Epithelial cell of esophagus (primary cell): ENCODE measurements at regions not wholly inside any gene's neighbourhood (a gene's known extent, or its start where the extent isn't known, plus 50 kb on each side); places are given as distances from the start of the nearest gene placed in this dataset.

Source experiments
- DNase-seq: peaks from one replicate; pipeline ENCODE4 v3.0.0; 2010; ENCODE audit warnings: low read depth
- H3K4me3 ChIP-seq: 2 replicates; pipeline ENCODE4 v1.5.1; 2011; ENCODE audit warnings: mild to moderate bottlenecking, low read length, control low read depth
- TF ChIP-seq, protein P1 (sequence below): IDR thresholded peaks from 2 replicates; pipeline ENCODE4 v1.5.1; 2011; ENCODE audit warnings: low read depth, mild to moderate bottlenecking, low read length, control low read depth, inconsistent platforms; ENCODE audit not compliant: insufficient read depth; ENCODE audit errors: missing control alignments

GRCh38 chr6:103570431-103570830, 1289.3 kb downstream of the HACE1 start:
- TF ChIP-seq, protein P1, sequence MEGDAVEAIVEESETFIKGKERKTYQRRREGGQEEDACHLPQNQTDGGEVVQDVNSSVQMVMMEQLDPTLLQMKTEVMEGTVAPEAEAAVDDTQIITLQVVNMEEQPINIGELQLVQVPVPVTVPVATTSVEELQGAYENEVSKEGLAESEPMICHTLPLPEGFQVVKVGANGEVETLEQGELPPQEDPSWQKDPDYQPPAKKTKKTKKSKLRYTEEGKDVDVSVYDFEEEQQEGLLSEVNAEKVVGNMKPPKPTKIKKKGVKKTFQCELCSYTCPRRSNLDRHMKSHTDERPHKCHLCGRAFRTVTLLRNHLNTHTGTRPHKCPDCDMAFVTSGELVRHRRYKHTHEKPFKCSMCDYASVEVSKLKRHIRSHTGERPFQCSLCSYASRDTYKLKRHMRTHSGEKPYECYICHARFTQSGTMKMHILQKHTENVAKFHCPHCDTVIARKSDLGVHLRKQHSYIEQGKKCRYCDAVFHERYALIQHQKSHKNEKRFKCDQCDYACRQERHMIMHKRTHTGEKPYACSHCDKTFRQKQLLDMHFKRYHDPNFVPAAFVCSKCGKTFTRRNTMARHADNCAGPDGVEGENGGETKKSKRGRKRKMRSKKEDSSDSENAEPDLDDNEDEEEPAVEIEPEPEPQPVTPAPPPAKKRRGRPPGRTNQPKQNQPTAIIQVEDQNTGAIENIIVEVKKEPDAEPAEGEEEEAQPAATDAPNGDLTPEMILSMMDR, result no peak
- peak; percentile 65 for DNase-seq
- no peak overlapping the region for H3K4me3 ChIP-seq

DNA sequence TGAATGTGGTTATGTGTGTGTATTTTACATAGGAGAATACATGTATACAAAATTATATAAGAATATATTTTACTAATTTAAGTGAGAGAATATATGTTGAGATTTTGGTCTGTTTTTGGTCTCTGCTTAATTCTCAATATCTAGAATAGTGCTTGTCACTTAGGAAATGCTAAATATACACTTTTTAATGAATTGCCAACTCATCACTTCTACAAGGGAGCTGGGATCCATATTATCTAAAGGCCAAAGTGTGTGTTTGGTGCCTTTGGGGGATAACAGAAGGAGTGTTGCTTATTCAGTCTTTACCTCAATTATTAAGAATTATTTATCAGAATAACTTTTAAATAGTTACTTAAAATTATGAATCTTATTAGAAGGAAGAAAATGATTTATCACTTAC, 1304.8 kb downstream of the HACE1 start:
- DNase-seq, result no peak
- H3K4me3 ChIP-seq, result no peak overlapping the region
- TF ChIP-seq, protein P1, result no peak

DNA sequence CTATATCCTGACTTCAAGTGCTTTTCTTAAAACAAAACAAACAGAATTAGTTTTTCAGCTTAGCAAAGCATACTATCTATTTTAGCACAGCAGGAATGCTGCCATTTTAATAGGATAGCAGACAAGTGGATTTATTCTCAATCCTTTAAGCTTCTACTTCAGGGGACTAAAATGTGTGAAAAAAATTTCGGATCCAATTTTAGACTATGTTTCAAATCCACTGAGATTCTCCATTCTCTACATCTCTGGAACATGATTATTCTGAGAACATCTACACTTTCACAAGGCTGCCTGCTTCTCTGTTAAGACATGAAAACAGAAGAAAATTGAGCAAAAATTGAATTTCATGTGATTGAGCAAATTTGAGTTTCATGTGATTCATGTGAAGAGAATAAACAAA, 1321.3 kb downstream of the HACE1 start:
- H3K4me3 ChIP-seq, result no peak overlapping the region
- DNase-seq, result no peak
- TF ChIP-seq, protein P1, result no peak

DNA sequence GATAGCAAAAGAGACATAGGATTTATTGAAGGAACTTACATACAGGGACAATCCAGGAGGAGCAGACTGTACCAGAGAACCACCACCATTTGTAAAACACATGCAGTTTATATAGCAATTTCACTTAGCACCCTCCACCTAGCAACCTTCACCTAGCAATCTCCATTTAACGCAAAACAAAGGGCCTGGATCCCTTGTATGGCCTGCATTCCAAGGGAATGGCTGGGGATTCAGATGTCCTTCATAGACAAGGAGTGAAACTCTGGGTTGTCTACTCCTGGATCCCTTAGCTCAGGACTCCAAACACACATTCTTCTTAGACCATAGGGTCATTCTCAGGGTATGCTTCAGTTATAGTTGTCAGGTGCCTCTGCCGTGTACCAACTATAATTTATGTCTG, 1324.9 kb downstream of the HACE1 start:
- TF ChIP-seq, protein P1, result no peak
- no peak overlapping the region for H3K4me3 ChIP-seq
- DNase-seq, result no peak

GRCh38 chr6:103534095-103534494, 1325.6 kb downstream of the HACE1 start:
- DNase-seq, result no peak
- no peak overlapping the region for H3K4me3 ChIP-seq
- TF ChIP-seq, protein P1, result no peak

- no peak for DNase-seq
- H3K4me3 ChIP-seq, result no peak overlapping the region
- TF ChIP-seq, protein P1, result no peak
These were observed 1337.7 kb downstream of the HACE1 start for GRCh38 chr6:103522045-103522444.

- DNase-seq, result no peak
- H3K4me3 ChIP-seq, result no peak overlapping the region
- TF ChIP-seq, protein P1, result no peak
These were observed 1343.4 kb downstream of the HACE1 start for GRCh38 chr6:103516336-103516735.
